ENCODE measurements at regions not wholly inside any gene's neighbourhood (a gene's known extent, or its start where the extent isn't known, plus 50 kb on each side); places are given as distances from the start of the nearest gene placed in this dataset.

DNA sequence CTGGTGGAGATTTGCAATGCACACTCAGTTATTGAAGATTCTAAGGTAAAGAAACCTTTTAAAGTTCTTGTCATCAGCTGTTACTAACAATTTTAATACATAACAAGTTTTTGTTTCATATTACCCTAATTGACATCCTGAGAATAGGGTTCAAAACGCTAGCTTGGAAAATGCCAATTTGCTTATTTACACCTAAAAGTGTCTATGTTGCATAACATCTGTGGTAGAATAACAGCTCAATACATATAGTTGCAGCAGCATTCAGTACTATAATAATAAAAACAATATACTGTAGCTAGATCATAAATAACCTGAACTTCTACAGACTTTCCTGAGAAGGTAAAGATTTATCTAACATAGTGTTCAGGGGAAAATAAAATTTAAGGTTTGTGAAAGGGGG is 219.0 kb downstream of the OSR1 start:
- ATAC-seq (no peak), DNase-seq (no peak)
- Histone ChIP-seq H3K27ac (no peak overlapping the region), H3K27me3 (no peaks in the 10 kb centered on the region), H3K36me3 (no peaks in the 10 kb centered on the region), H3K4me3 (no peak overlapping the region), H3K9me3 (no peaks in the 10 kb centered on the region), H3K4me1 (no peaks in the 10 kb centered on the region)
- WGBS (ENCODE audit: insufficient coverage, low coverage, low lambda C conversion rate, missing lambda C conversion rate) = 63% methylated on average over 1 of the region's 1 CpG
- TF ChIP-seq POLR2A (IDR thresholded peaks at IDR 0.05) (no peak), CTCF (IDR thresholded peaks at IDR 0.05) (no peak)
- intact Hi-C loops (cut with DNase I) = no loop called here

DNA sequence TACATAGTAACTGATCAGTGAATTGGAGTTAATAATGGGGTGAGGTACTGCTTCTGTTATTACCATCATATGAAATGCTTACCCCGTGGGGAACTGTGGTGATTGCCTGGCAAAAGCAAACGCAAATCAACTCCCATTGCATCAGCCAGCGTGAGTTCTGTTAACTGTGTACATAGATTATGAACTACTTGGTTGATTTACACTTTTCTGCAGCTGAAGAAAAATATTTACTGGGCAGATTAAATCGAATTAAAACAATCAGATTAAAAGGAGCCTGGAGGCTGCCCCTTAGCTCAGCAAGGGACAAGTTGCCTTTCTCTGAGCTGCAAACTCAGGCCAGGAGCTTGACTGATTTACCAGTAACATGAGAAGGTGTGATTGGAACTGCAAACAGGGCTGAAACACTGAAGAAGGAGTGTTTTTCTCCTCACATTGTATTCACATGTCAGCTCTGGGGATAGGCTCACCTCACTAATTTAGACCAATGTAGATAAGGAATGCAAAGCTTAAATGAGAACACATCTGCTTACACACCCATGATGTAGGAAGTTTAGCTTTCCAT is 220.1 kb downstream of the OSR1 start:
- Histone ChIP-seq H3K36me3 (no peaks in the 10 kb centered on the region), H3K4me3 (no peak overlapping the region), H3K27ac (no peak overlapping the region), H3K9me3 (no peaks in the 10 kb centered on the region), H3K27me3 (no peaks in the 10 kb centered on the region), H3K4me1 (no peaks in the 10 kb centered on the region)
- no peak for DNase-seq
- intact Hi-C loops (cut with DNase I) = no loop called here
- WGBS (ENCODE audit: insufficient coverage, low coverage, low lambda C conversion rate, missing lambda C conversion rate) = 29% methylated on average over 4 of the region's 4 CpGs
- TF ChIP-seq POLR2A (IDR thresholded peaks at IDR 0.05) (no peak), CTCF (IDR thresholded peaks at IDR 0.05) (no peak)
- no peak for ATAC-seq

- ATAC-seq (no peak), DNase-seq (no peak)
- no peaks in the 10 kb centered on the region for H3K27me3 ChIP-seq
- intact Hi-C loops (cut with DNase I) = no loop called here
- no peaks in the 10 kb centered on the region for H3K9me3 ChIP-seq
- H3K4me1 ChIP-seq = no peaks in the 10 kb centered on the region
- TF ChIP-seq POLR2A (IDR thresholded peaks at IDR 0.05) (no peak), CTCF (IDR thresholded peaks at IDR 0.05) (no peak)
- no peak overlapping the region for H3K27ac ChIP-seq
- H3K36me3 ChIP-seq = no peaks in the 10 kb centered on the region
- H3K4me3 ChIP-seq = no peak overlapping the region
Observed at GRCh38 chr2:19137433-19137832, 221.0 kb downstream of the OSR1 start.

DNA sequence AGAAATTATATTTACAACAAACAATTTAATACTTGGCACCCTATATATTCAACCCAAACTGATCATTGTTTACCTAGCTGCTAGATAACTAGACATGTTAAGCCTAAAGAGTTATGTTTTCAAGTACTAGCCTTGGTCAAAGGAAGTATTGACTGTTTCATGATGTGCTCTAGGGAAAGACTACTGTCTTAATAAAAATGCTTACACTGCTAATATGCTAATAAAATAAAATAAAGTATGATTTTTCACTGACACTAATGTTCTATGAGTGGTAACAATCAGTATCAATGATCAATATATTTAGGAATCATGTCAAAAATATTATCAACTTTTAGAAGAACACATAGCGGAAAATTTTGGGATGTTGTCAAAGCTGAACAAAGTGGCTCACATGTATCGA is 225.5 kb downstream of the OSR1 start:
- intact Hi-C loops (cut with DNase I) = no loop called here
- no peak for ATAC-seq
- TF ChIP-seq CTCF (IDR thresholded peaks at IDR 0.05) (no peak), POLR2A (IDR thresholded peaks at IDR 0.05) (no peak)
- no peaks in the 10 kb centered on the region for H3K36me3 ChIP-seq
- H3K27me3 ChIP-seq = no peaks in the 10 kb centered on the region
- no peak overlapping the region for H3K27ac ChIP-seq
- H3K4me3 ChIP-seq = no peak overlapping the region
- DNase-seq = no peak
- no peaks in the 10 kb centered on the region for H3K4me1 ChIP-seq
- no peaks in the 10 kb centered on the region for H3K9me3 ChIP-seq
- WGBS (ENCODE audit: insufficient coverage, low coverage, low lambda C conversion rate, missing lambda C conversion rate) = 85% methylated on average over 2 of the region's 2 CpGs

DNA sequence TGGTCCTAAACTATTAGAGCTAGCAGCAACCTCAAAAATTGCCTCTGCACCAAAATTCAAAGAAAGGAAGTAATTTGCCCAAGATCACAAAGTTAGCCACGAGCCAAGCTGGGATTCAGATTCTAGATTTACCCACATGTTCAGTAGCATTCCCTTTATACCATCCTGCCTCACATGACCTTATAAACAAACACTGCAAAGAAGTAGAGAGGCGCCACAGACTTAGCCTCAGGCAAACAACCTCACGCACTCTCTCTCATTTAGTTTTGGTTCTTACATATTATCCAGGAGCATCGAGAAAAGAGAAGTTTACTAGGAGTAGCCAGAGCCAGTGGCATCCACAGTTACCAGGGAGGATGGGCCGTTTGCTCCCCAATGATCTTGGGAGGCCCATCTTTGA is 226.6 kb downstream of the OSR1 start:
- TF ChIP-seq POLR2A (IDR thresholded peaks at IDR 0.05) = no peak
- 77% methylated on average over 4 of the region's 5 CpGs for WGBS (ENCODE audit: insufficient coverage, low coverage, low lambda C conversion rate, missing lambda C conversion rate)
- ATAC-seq = no peak

More for the DNA sequence above, 226.6 kb downstream of the OSR1 start:
- Histone ChIP-seq H3K36me3 (no peaks in the 10 kb centered on the region), H3K27ac (no peak overlapping the region), H3K4me1 (no peaks in the 10 kb centered on the region), H3K9me3 (no peaks in the 10 kb centered on the region), H3K27me3 (no peaks in the 10 kb centered on the region), H3K4me3 (no peak overlapping the region)
- DNase-seq = no peak
- intact Hi-C loops (cut with DNase I) = no loop called here
